ENCODE measurements at regions not wholly inside any gene's neighbourhood (a gene's known extent, or its start where the extent isn't known, plus 50 kb on each side); places are given as distances from the start of the nearest gene placed in this dataset.

DNA sequence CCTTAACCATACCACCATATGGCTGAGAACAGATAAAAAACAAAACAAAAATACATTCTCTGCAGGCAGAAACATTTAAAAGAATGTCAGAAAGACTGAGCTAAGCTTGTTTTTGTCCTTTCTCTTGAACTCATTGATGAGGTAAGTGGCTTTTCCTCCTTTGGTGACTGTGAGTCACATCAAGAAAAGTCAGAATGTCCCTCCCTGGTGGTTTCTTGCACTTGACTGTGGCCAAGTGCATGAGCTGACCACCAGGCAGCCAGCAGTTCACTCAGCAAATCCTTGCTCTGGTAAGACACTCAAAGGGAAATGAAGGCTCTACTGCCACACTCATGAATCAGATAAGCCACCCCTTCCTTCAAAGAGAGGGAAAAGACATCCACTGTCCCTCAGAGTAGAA lies 970.9 kb downstream of the TAF11L14 start:
- Mint-ChIP-seq H3K4me3 (no peak overlapping the region), H3K27me3 (ENCODE audit: insufficient read depth, low read depth, poor library complexity) (no peaks in the 10 kb centered on the region), H3K36me3 (ENCODE audit: low read depth) (no peaks in the 10 kb centered on the region), H3K4me1 (peaks cover 5% of the 10 kb centered on the region; the same call in 2 of the 3 replicates), H3K27ac (no peak overlapping the region), H3K9me3 (no peaks in the 10 kb centered on the region; the same call in 2 of the 3 replicates)
- no peaks in the 10 kb centered on the region for H4K20me1 ChIP-seq (replicated peaks; ENCODE audit: insufficient read depth)
- no peak overlapping the region for H3K4me2 ChIP-seq
- H3K27ac ChIP-seq (ENCODE audit: low read depth): no peak overlapping the region
- H3K79me2 ChIP-seq (replicated peaks; ENCODE audit: insufficient read depth): no peaks in the 10 kb centered on the region
- peaks cover 15% of the 10 kb centered on the region for H3K9me2 ChIP-seq (ENCODE audit: insufficient read depth)
- H3K4me1 ChIP-seq (ENCODE audit: insufficient read depth): 0 out of 2 replicates have a peak, but pooled peaks cover 9% of the 10 kb centered on the region
- no peak overlapping the region for H3K4me3 ChIP-seq
- H3K27me3 ChIP-seq (ENCODE audit: insufficient read depth): no peaks in the 10 kb centered on the region
- ATAC-seq: no peak
- H2AFZ ChIP-seq: no peak overlapping the region
- H3K36me3 ChIP-seq (ENCODE audit: insufficient read depth): no peaks in the 10 kb centered on the region
- TF ChIP-seq, protein P1, sequence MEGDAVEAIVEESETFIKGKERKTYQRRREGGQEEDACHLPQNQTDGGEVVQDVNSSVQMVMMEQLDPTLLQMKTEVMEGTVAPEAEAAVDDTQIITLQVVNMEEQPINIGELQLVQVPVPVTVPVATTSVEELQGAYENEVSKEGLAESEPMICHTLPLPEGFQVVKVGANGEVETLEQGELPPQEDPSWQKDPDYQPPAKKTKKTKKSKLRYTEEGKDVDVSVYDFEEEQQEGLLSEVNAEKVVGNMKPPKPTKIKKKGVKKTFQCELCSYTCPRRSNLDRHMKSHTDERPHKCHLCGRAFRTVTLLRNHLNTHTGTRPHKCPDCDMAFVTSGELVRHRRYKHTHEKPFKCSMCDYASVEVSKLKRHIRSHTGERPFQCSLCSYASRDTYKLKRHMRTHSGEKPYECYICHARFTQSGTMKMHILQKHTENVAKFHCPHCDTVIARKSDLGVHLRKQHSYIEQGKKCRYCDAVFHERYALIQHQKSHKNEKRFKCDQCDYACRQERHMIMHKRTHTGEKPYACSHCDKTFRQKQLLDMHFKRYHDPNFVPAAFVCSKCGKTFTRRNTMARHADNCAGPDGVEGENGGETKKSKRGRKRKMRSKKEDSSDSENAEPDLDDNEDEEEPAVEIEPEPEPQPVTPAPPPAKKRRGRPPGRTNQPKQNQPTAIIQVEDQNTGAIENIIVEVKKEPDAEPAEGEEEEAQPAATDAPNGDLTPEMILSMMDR (conservative IDR thresholded peaks at IDR 0.05; ENCODE audit: low read depth in 2 of 2): no peak
- TF ChIP-seq ZNF331 (CRISPR knock-in tag; IDR thresholded peaks at IDR 0.05; ENCODE audit: low read depth) (no peak), STAT1 (IDR thresholded peaks at IDR 0.05; ENCODE audit: unreplicated experiment) (no peak), REST (IDR thresholded peaks at IDR 0.05; ENCODE audit: unreplicated experiment) (no peak), EZH2 (IDR thresholded peaks at IDR 0.05; ENCODE audit: low read depth, unreplicated experiment) (no peak), JUNB (IDR thresholded peaks at IDR 0.05; ENCODE audit: unreplicated experiment) (no peak), CREB1 (CRISPR knock-in tag; IDR thresholded peaks at IDR 0.05; ENCODE audit: low read depth) (no peak), EZH2phosphoT487 (IDR thresholded peaks at IDR 0.05; ENCODE audit: unreplicated experiment) (no peak), NANOG (IDR thresholded peaks at IDR 0.05; ENCODE audit: borderline replicate concordance) (no peak)
- no peak for DNase-seq (ENCODE audit: low spot score)
- H3F3A ChIP-seq (replicated peaks; ENCODE audit: low read depth): no peaks in the 10 kb centered on the region

- no peaks in the 10 kb centered on the region; the same call in 2 of the 3 replicates for H3K9me3 Mint-ChIP-seq
- TF ChIP-seq ZNF331 (CRISPR knock-in tag; IDR thresholded peaks at IDR 0.05; ENCODE audit: low read depth) (no peak), STAT1 (IDR thresholded peaks at IDR 0.05; ENCODE audit: unreplicated experiment) (no peak), REST (IDR thresholded peaks at IDR 0.05; ENCODE audit: unreplicated experiment) (no peak), EZH2phosphoT487 (IDR thresholded peaks at IDR 0.05; ENCODE audit: unreplicated experiment) (no peak)
- TF ChIP-seq, protein P1 (conservative IDR thresholded peaks at IDR 0.05; ENCODE audit: low read depth in 2 of 2): no peak
Observed at GRCh38 chr5:18607570-18607969, 973.3 kb downstream of the TAF11L14 start.

More at GRCh38 chr5:18607570-18607969, 973.3 kb downstream of the TAF11L14 start:
- no peaks in the 10 kb centered on the region for H3K36me3 Mint-ChIP-seq (ENCODE audit: low read depth)
- H3K4me1 Mint-ChIP-seq: peaks cover 5% of the 10 kb centered on the region; the same call in 2 of the 3 replicates
- H3K4me3 Mint-ChIP-seq: no peak overlapping the region
- Histone ChIP-seq H3K79me2 (replicated peaks; ENCODE audit: insufficient read depth) (no peaks in the 10 kb centered on the region), H3K27ac (ENCODE audit: low read depth) (no peak overlapping the region), H3K9me2 (ENCODE audit: insufficient read depth) (no peaks in the 10 kb centered on the region), H3K27me3 (ENCODE audit: insufficient read depth) (no peaks in the 10 kb centered on the region), H3K4me1 (ENCODE audit: insufficient read depth) (0 out of 2 replicates have a peak, but pooled peaks cover 9% of the 10 kb centered on the region), H3F3A (replicated peaks; ENCODE audit: low read depth) (no peaks in the 10 kb centered on the region), H3K4me3 (no peak overlapping the region), H3K36me3 (ENCODE audit: insufficient read depth) (no peaks in the 10 kb centered on the region), H2AFZ (no peak overlapping the region), H3K4me2 (no peak overlapping the region), H4K20me1 (replicated peaks; ENCODE audit: insufficient read depth) (no peaks in the 10 kb centered on the region)
- no peak for ATAC-seq
- no peaks in the 10 kb centered on the region for H3K27me3 Mint-ChIP-seq (ENCODE audit: insufficient read depth, low read depth, poor library complexity)
- H3K27ac Mint-ChIP-seq: no peak overlapping the region
- no peak for DNase-seq (ENCODE audit: low spot score)
